SU-DHL-6 (cell line): ENCODE measurements at regions not wholly inside any gene's neighbourhood (a gene's known extent, or its start where the extent isn't known, plus 50 kb on each side); places are given as distances from the start of the nearest gene placed in this dataset.

ENCODE experiments used
- H2AFZ ChIP-seq: fragments of 200-600 bp; sonication (generic); 2 replicates; pipeline ENCODE4 v1.6.1; 2014; ENCODE audit warnings: low read depth, mild to moderate bottlenecking, moderate library complexity, mixed read lengths, antibody characterized with exemption, low read length; ENCODE audit not compliant: severe bottlenecking
- H3F3A ChIP-seq: fragments of 200-600 bp; shearing (Covaris generic); 2 replicates; pipeline ENCODE4 v1.6.0; 2016; ENCODE audit warnings: antibody characterized with exemption, mild to moderate bottlenecking; ENCODE audit not compliant: insufficient read depth
- H3K27ac ChIP-seq: fragments of 200-600 bp; sonication (generic); 2 replicates; pipeline ENCODE4 v1.5.1; 2016; ENCODE audit warnings: low read depth, mild to moderate bottlenecking, low read length, moderate library complexity, mixed read lengths
- H3K27me3 ChIP-seq: fragments of 200-600 bp; sonication (generic), shearing (Covaris generic); 2 replicates; pipeline ENCODE4 v1.6.0; 2014; ENCODE audit warnings: mild to moderate bottlenecking, low read length
- H3K36me3 ChIP-seq: fragments of 200-600 bp; sonication (generic); 2 replicates; pipeline ENCODE4 v1.6.1; 2014; ENCODE audit warnings: mild to moderate bottlenecking, low read length, mixed read lengths
- H3K4me2 ChIP-seq: fragments of 300-600, 200-600 bp; shearing (Covaris generic), sonication (generic); 2 replicates; pipeline ENCODE4 v1.6.0; 2014; ENCODE audit warnings: low read length, low read depth, mild to moderate bottlenecking; ENCODE audit not compliant: poor library complexity, severe bottlenecking
- H3K4me3 ChIP-seq: fragments of 200-600 bp; sonication (generic); 2 replicates; pipeline ENCODE4 v1.5.1; 2014; ENCODE audit warnings: antibody characterized with exemption, low read length, mild to moderate bottlenecking, mixed read lengths; ENCODE audit not compliant: insufficient read depth, poor library complexity, severe bottlenecking
- H3K79me2 ChIP-seq: fragments of 200-600 bp; sonication (generic); 2 replicates; pipeline ENCODE4 v1.6.1; 2014; ENCODE audit warnings: mild to moderate bottlenecking, low read length, moderate library complexity; ENCODE audit not compliant: insufficient read depth
- H3K9ac ChIP-seq: fragments of 200-600 bp; sonication (generic); 2 replicates; pipeline ENCODE4 v1.7.0; 2014; ENCODE audit warnings: mild to moderate bottlenecking, low read length
- H3K9me2 ChIP-seq: fragments of 200-600 bp; sonication (generic); replicated peaks from 2 replicates; pipeline ENCODE4 v1.6.1; 2014; ENCODE audit warnings: low read length; ENCODE audit not compliant: insufficient read depth
- H3K9me3 ChIP-seq: fragments of 200-600 bp; sonication (generic); 2 replicates; pipeline ENCODE4 v1.6.1; 2014; ENCODE audit warnings: low read length, mixed read lengths; ENCODE audit not compliant: insufficient read depth
- H4K20me1 ChIP-seq: fragments of 200-600 bp; sonication (generic); 2 replicates; pipeline ENCODE4 v1.6.1; 2014; ENCODE audit warnings: low read depth, mild to moderate bottlenecking, antibody characterized with exemption, low read length, moderate library complexity, mixed read lengths
- CTCF ChIP-seq: fragments of 200-600 bp; sonication (generic); IDR thresholded peaks from one replicate; pipeline ENCODE4 v1.5.1; 2017; ENCODE audit warnings: antibody characterized with exemption, mild to moderate bottlenecking, low read length, moderate library complexity; ENCODE audit not compliant: insufficient read depth, poor library complexity, severe bottlenecking
- EZH2phosphoT487 ChIP-seq: fragments of 200-600 bp; sonication (generic), shearing (Covaris generic); conservative IDR thresholded peaks from 2 replicates; pipeline ENCODE4 v1.6.1; 2018; ENCODE audit warnings: mild to moderate bottlenecking, antibody characterized with exemption, low read length, moderate library complexity, mixed read lengths

- no peak overlapping the region for H2AFZ ChIP-seq
- no peaks in the 10 kb centered on the region for H3K9me3 ChIP-seq
- no peaks in the 10 kb centered on the region for H3F3A ChIP-seq
- no peaks in the 10 kb centered on the region for H4K20me1 ChIP-seq
- H3K9ac ChIP-seq = no peak overlapping the region
- H3K36me3 ChIP-seq = no peaks in the 10 kb centered on the region
- no peak overlapping the region for H3K4me3 ChIP-seq
- H3K27ac ChIP-seq = no peak overlapping the region
- H3K4me2 ChIP-seq = no peak overlapping the region
- no peaks in the 10 kb centered on the region for H3K79me2 ChIP-seq
- TF ChIP-seq EZH2phosphoT487 (no peak), CTCF (no peak)
- no peaks in the 10 kb centered on the region for H3K27me3 ChIP-seq
- no peaks in the 10 kb centered on the region for H3K9me2 ChIP-seq
Observed at GRCh38 chr16:51289336-51289735, 138.3 kb upstream of the SALL1 start.

GRCh38 chr16:51287121-51287755, 136.2 kb upstream of the SALL1 start:
- no peak overlapping the region for H3K4me2 ChIP-seq
- no peaks in the 10 kb centered on the region for H3F3A ChIP-seq
- no peaks in the 10 kb centered on the region for H3K9me2 ChIP-seq
- H3K27me3 ChIP-seq = no peaks in the 10 kb centered on the region
- no peak for TF ChIP-seq EZH2phosphoT487
- TF ChIP-seq CTCF = no peak
- H3K9ac ChIP-seq = no peak overlapping the region
- H4K20me1 ChIP-seq = no peaks in the 10 kb centered on the region
- H3K27ac ChIP-seq = no peak overlapping the region
- H3K9me3 ChIP-seq = no peaks in the 10 kb centered on the region
- H2AFZ ChIP-seq = no peak overlapping the region
- H3K79me2 ChIP-seq = no peaks in the 10 kb centered on the region
- no peak overlapping the region for H3K4me3 ChIP-seq
- H3K36me3 ChIP-seq = no peaks in the 10 kb centered on the region

GRCh38 chr16:51286272-51286671, 135.2 kb upstream of the SALL1 start:
- Histone ChIP-seq H3K79me2 (no peaks in the 10 kb centered on the region), H3K4me3 (no peak overlapping the region), H3K36me3 (no peaks in the 10 kb centered on the region), H2AFZ (no peak overlapping the region), H3K9me2 (no peaks in the 10 kb centered on the region), H3K4me2 (no peak overlapping the region), H3F3A (no peaks in the 10 kb centered on the region), H3K9me3 (no peaks in the 10 kb centered on the region), H3K27ac (no peak overlapping the region), H4K20me1 (no peaks in the 10 kb centered on the region), H3K9ac (no peak overlapping the region), H3K27me3 (no peaks in the 10 kb centered on the region)
- TF ChIP-seq CTCF = no peak
- no peak for TF ChIP-seq EZH2phosphoT487
